ENCODE measurements at regions not wholly inside any gene's neighbourhood (a gene's known extent, or its start where the extent isn't known, plus 50 kb on each side); places are given as distances from the start of the nearest gene placed in this dataset.

- TF ChIP-seq POLR2AphosphoS5 (IDR thresholded peaks at IDR 0.05) (no peak), CTCF (IDR thresholded peaks at IDR 0.05) (no peak), POLR2A (IDR thresholded peaks at IDR 0.05) (no peak)
- no peak overlapping the region for H3K4me3 ChIP-seq
- intact Hi-C loops (cut with DNase I) = no loop called here
- no peaks in the 10 kb centered on the region for H3K9me3 ChIP-seq
- no peaks in the 10 kb centered on the region for H3K36me3 ChIP-seq
- WGBS = 88% methylated on average over 7 of the region's 7 CpGs
- H3K4me1 ChIP-seq (replicated peaks) = no peaks in the 10 kb centered on the region
- no peak for DNase-seq (ENCODE audit: low spot score)
- H3K27ac ChIP-seq = no peak overlapping the region
- no peaks in the 10 kb centered on the region for H3K27me3 ChIP-seq (replicated peaks; ENCODE audit: insufficient read depth)
These were observed 799.1 kb downstream of the DIAPH3 start for GRCh38 chr13:59364641-59365085.

GRCh38 chr13:59367467-59367866, 796.3 kb downstream of the DIAPH3 start:
- DNase-seq (ENCODE audit: low spot score) = no peak
- no peak for TF ChIP-seq POLR2A (IDR thresholded peaks at IDR 0.05)
- TF ChIP-seq CTCF (IDR thresholded peaks at IDR 0.05) = no peak
- TF ChIP-seq POLR2AphosphoS5 (IDR thresholded peaks at IDR 0.05) = no peak
- WGBS = 89% methylated on average over 5 of the region's 5 CpGs
- Histone ChIP-seq H3K36me3 (no peaks in the 10 kb centered on the region), H3K27me3 (replicated peaks; ENCODE audit: insufficient read depth) (no peaks in the 10 kb centered on the region), H3K4me3 (no peak overlapping the region), H3K27ac (no peak overlapping the region), H3K9me3 (no peaks in the 10 kb centered on the region), H3K4me1 (replicated peaks) (no peaks in the 10 kb centered on the region)
- intact Hi-C loops (cut with DNase I) = no loop called here

- H3K4me1 ChIP-seq (replicated peaks) = no peaks in the 10 kb centered on the region
- no peaks in the 10 kb centered on the region for H3K36me3 ChIP-seq
- H3K4me3 ChIP-seq = no peak overlapping the region
- TF ChIP-seq CTCF (IDR thresholded peaks at IDR 0.05) (no peak), POLR2AphosphoS5 (IDR thresholded peaks at IDR 0.05) (no peak), POLR2A (IDR thresholded peaks at IDR 0.05) (no peak)
- 94% methylated on average over 3 of the region's 3 CpGs for WGBS
- H3K27me3 ChIP-seq (replicated peaks; ENCODE audit: insufficient read depth) = no peaks in the 10 kb centered on the region
- no peak overlapping the region for H3K27ac ChIP-seq
- intact Hi-C loops (cut with DNase I) = no loop called here
- no peak for DNase-seq (ENCODE audit: low spot score)
- H3K9me3 ChIP-seq = no peaks in the 10 kb centered on the region
These were observed 795.8 kb downstream of the DIAPH3 start for GRCh38 chr13:59367904-59368303.

GRCh38 chr13:59368693-59369092, 795.0 kb downstream of the DIAPH3 start:
- Histone ChIP-seq H3K4me3 (no peak overlapping the region), H3K27me3 (replicated peaks; ENCODE audit: insufficient read depth) (no peaks in the 10 kb centered on the region), H3K27ac (no peak overlapping the region), H3K9me3 (no peaks in the 10 kb centered on the region), H3K4me1 (replicated peaks) (no peaks in the 10 kb centered on the region), H3K36me3 (no peaks in the 10 kb centered on the region)
- intact Hi-C loops (cut with DNase I) = no loop called here
- TF ChIP-seq POLR2A (IDR thresholded peaks at IDR 0.05) (no peak), CTCF (IDR thresholded peaks at IDR 0.05) (no peak), POLR2AphosphoS5 (IDR thresholded peaks at IDR 0.05) (no peak)
- DNase-seq (ENCODE audit: low spot score) = no peak
- WGBS = 87% methylated on average over 3 of the region's 3 CpGs

GRCh38 chr13:59371229-59371628, 792.5 kb downstream of the DIAPH3 start:
- intact Hi-C loops (cut with DNase I) = no loop called here
- no peak overlapping the region for H3K4me3 ChIP-seq
- H3K4me1 ChIP-seq (replicated peaks) = no peaks in the 10 kb centered on the region
- 100% methylated on average over 1 of the region's 1 CpG for WGBS
- no peaks in the 10 kb centered on the region for H3K27me3 ChIP-seq (replicated peaks; ENCODE audit: insufficient read depth)
- H3K9me3 ChIP-seq = no peaks in the 10 kb centered on the region
- no peak overlapping the region for H3K27ac ChIP-seq
- H3K36me3 ChIP-seq = no peaks in the 10 kb centered on the region
- TF ChIP-seq POLR2AphosphoS5 (IDR thresholded peaks at IDR 0.05) (no peak), CTCF (IDR thresholded peaks at IDR 0.05) (no peak), POLR2A (IDR thresholded peaks at IDR 0.05) (no peak)
- DNase-seq (ENCODE audit: low spot score) = no peak

Data from prostate gland (tissue), 2 donors.